ENCODE measurements at regions not wholly inside any gene's neighbourhood (a gene's known extent, or its start where the extent isn't known, plus 50 kb on each side); places are given as distances from the start of the nearest gene placed in this dataset.

- Histone ChIP-seq H3K36me3 (ENCODE audit: control insufficient read depth, insufficient read depth, low read length) (no peaks in the 10 kb centered on the region), H3K9ac (ENCODE audit: extremely low read depth, low read length, poor library complexity, severe bottlenecking) (no peak overlapping the region), H3K27me3 (ENCODE audit: control insufficient read depth, insufficient read depth, low read length, poor library complexity, severe bottlenecking) (peaks cover 10% of the 10 kb centered on the region), H3K9me3 (ENCODE audit: control insufficient read depth, low read length) (no peaks in the 10 kb centered on the region), H3K4me3 (ENCODE audit: low read length) (no peak overlapping the region), H3K4me1 (ENCODE audit: control insufficient read depth, insufficient read depth, low read length) (no peaks in the 10 kb centered on the region), H3K27ac (ENCODE audit: low read depth, low read length) (no peak overlapping the region)
- Mint-ChIP-seq H3K36me3 (ENCODE audit: low read depth) (no peaks in the 10 kb centered on the region), H3K9me3 (no peaks in the 10 kb centered on the region), H3K27ac (no peak overlapping the region), H3K4me1 (peaks cover 5% of the 10 kb centered on the region), H3K4me3 (no peak overlapping the region), H3K27me3 (ENCODE audit: insufficient read depth) (peaks cover 4% of the 10 kb centered on the region)
- TF ChIP-seq, protein P1, sequence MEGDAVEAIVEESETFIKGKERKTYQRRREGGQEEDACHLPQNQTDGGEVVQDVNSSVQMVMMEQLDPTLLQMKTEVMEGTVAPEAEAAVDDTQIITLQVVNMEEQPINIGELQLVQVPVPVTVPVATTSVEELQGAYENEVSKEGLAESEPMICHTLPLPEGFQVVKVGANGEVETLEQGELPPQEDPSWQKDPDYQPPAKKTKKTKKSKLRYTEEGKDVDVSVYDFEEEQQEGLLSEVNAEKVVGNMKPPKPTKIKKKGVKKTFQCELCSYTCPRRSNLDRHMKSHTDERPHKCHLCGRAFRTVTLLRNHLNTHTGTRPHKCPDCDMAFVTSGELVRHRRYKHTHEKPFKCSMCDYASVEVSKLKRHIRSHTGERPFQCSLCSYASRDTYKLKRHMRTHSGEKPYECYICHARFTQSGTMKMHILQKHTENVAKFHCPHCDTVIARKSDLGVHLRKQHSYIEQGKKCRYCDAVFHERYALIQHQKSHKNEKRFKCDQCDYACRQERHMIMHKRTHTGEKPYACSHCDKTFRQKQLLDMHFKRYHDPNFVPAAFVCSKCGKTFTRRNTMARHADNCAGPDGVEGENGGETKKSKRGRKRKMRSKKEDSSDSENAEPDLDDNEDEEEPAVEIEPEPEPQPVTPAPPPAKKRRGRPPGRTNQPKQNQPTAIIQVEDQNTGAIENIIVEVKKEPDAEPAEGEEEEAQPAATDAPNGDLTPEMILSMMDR (conservative IDR thresholded peaks at IDR 0.05): no peak
- DNase-seq: no peak
- 94 to 100% methylated on average over 4 to 5 of the region's 5 CpGs for WGBS, 2 experiments (ENCODE audit: insufficient coverage in 1 of 2, insufficient read length in 1 of 2)
Measured at GRCh38 chr17:56733833-56734232, 99.9 kb downstream of the C17orf67 start.

DNA sequence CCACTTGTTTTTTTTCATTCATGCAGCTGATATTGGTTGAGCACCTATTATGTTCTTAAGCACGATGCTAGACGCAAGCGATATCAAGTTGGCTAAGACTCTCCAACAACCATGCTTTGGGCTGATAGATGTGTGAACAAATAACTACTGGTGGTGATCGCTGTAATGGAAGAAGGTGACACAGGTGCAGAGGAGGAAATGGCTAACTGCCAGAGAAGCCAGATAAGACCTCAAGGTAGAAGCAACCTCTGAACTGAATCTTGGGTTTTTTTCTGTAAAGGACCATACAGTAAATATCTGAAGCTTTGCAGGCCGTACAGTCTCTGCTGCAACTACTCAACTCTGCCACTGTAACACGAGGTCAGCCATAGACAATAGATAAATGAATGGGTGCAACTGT, 97.9 kb downstream of the C17orf67 start:
- TF ChIP-seq, protein P1 (conservative IDR thresholded peaks at IDR 0.05): no peak
- 89 to 98% methylated on average over 4 to 6 of the region's 6 CpGs for WGBS, 2 experiments (ENCODE audit: insufficient coverage in 1 of 2, insufficient read length in 1 of 2)
- Histone ChIP-seq H3K4me3 (ENCODE audit: low read length) (no peak overlapping the region), H3K9me3 (ENCODE audit: control insufficient read depth, low read length) (no peaks in the 10 kb centered on the region), H3K27ac (ENCODE audit: low read depth, low read length) (no peak overlapping the region), H3K9ac (ENCODE audit: extremely low read depth, low read length, poor library complexity, severe bottlenecking) (no peak overlapping the region), H3K27me3 (ENCODE audit: control insufficient read depth, insufficient read depth, low read length, poor library complexity, severe bottlenecking) (no peaks in the 10 kb centered on the region), H3K36me3 (ENCODE audit: control insufficient read depth, insufficient read depth, low read length) (no peaks in the 10 kb centered on the region), H3K4me1 (ENCODE audit: control insufficient read depth, insufficient read depth, low read length) (no peaks in the 10 kb centered on the region)
- H3K4me1 Mint-ChIP-seq: peaks cover 5% of the 10 kb centered on the region
- DNase-seq: no peak
- no peaks in the 10 kb centered on the region for H3K9me3 Mint-ChIP-seq
- no peaks in the 10 kb centered on the region for H3K36me3 Mint-ChIP-seq (ENCODE audit: low read depth)
- no peak overlapping the region for H3K4me3 Mint-ChIP-seq
- no peak overlapping the region for H3K27ac Mint-ChIP-seq
- H3K27me3 Mint-ChIP-seq (ENCODE audit: insufficient read depth): peaks cover under 1% of the 10 kb centered on the region

DNA sequence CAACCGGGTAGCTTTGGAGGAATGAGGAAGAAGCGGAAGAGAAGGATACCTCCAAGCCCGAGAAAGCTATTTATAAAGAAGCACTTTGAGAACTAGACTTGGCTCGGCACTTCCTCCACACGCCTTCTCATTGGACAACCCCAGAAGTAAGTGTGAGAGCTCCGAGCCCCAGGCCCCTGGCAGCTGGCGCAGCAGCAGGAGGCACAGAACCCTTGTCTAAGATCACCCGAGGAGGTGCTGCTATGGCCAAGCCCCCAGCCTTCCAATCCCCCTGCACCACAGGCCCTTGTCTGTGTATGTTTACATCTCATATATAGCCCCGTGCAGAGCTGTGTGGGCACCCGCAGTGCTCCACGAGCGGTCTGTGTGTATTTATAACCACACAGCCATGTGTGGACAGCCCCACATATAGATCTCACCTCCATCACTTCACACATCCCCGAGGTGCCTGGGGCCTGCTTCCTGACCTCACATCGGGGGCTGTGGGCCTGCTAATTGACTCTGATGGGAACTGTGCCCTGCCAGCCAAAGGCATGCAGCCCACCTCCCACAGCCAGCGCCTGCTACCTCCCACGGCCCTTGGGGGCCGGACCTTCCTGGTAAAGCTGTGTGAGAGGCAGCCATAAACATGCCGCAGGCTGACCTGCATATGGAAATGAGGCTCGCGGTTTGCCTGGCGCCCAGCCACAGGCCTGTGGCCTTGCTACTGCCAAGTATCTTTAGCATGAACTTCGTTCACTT, 96.1 kb downstream of the C17orf67 start:
- no peak overlapping the region for H3K27ac Mint-ChIP-seq
- no peaks in the 10 kb centered on the region for H3K27me3 ChIP-seq (ENCODE audit: control insufficient read depth, insufficient read depth, low read length, poor library complexity, severe bottlenecking)
- no peaks in the 10 kb centered on the region for H3K9me3 Mint-ChIP-seq
- H3K36me3 Mint-ChIP-seq (ENCODE audit: low read depth): no peaks in the 10 kb centered on the region
- peaks cover 3% of the 10 kb centered on the region for H3K27me3 Mint-ChIP-seq (ENCODE audit: insufficient read depth)
- H3K4me1 Mint-ChIP-seq: peaks cover 5% of the 10 kb centered on the region
- H3K9me3 ChIP-seq (ENCODE audit: control insufficient read depth, low read length): no peaks in the 10 kb centered on the region
- H3K9ac ChIP-seq (ENCODE audit: extremely low read depth, low read length, poor library complexity, severe bottlenecking): no peak overlapping the region
- TF ChIP-seq, protein P1 (conservative IDR thresholded peaks at IDR 0.05): no peak
- no peaks in the 10 kb centered on the region for H3K4me1 ChIP-seq (ENCODE audit: control insufficient read depth, insufficient read depth, low read length)
- no peak overlapping the region for H3K4me3 Mint-ChIP-seq
- peak; percentile 70 for DNase-seq
- no peaks in the 10 kb centered on the region for H3K36me3 ChIP-seq (ENCODE audit: control insufficient read depth, insufficient read depth, low read length)
- 90 to 93% methylated on average over 18 to 22 of the region's 22 CpGs for WGBS, 2 experiments (ENCODE audit: insufficient coverage in 1 of 2, insufficient read length in 1 of 2)
- H3K4me3 ChIP-seq (ENCODE audit: low read length): no peak overlapping the region
- no peak overlapping the region for H3K27ac ChIP-seq (ENCODE audit: low read depth, low read length)
